PC-3 (cell line): ENCODE measurements at regions not wholly inside any gene's neighbourhood (a gene's known extent, or its start where the extent isn't known, plus 50 kb on each side); places are given as distances from the start of the nearest gene placed in this dataset.
"Not testable (repeated sequence)": the region's sequence is repeated elsewhere in the genome, so short reads cannot be mapped to it uniquely, and the experiment has no call there.

Source experiments
- ATAC-seq: fragments of 200-7000 bp; cut with Tn5 transposase; 2 replicates; pipeline ENCODE4 v1.9.1; 2020; ENCODE audit warnings: mild to moderate bottlenecking, moderate library complexity
- BruUV-seq: library from RNA; stranded (reverse); fragments of 400-500 nt; replicated peaks from 2 replicates; lab custom pipeline; 2021; lab: Mats Ljungman, UMichigan
- CTCF ChIA-PET: fragments of 300-600 bp; sonication (Branson Sonifier 250); formaldehyde crosslinking; loops from one replicate; lab custom pipeline; 2022; ENCODE audit warnings: antibody characterized with exemption; lab: Charles Lee
- POLR2A ChIA-PET: fragments of 300-600 bp; sonication (Branson Sonifier 250); formaldehyde crosslinking; loops from one replicate; lab custom pipeline; 2022; ENCODE audit warnings: antibody characterized with exemption; ENCODE audit not compliant: unreplicated experiment; lab: Charles Lee
- DNase-seq: peaks from one replicate; pipeline ENCODE4 v3.0.0-alpha.2; 2015
- H2AFZ ChIP-seq: fragments of 300-600 bp; sonication (generic); 2 replicates; pipeline ENCODE4 v1.6.0; 2016; ENCODE audit warnings: antibody characterized with exemption, low read length
- H3F3A ChIP-seq: fragments of 300-600 bp; sonication (generic); one replicate; pipeline ENCODE4 v1.6.0; 2017; ENCODE audit warnings: antibody characterized with exemption, low read length, control low read depth, mild to moderate bottlenecking; ENCODE audit not compliant: unreplicated experiment
- H3K27ac ChIP-seq: fragments of 300-600 bp; sonication (generic); 2 replicates; pipeline ENCODE4 v1.5.1; 2016; ENCODE audit warnings: mild to moderate bottlenecking, low read length
- H3K27me3 ChIP-seq: fragments of 300-600 bp; sonication (generic); 2 replicates; pipeline ENCODE4 v1.6.1; 2016; ENCODE audit warnings: low read length, mixed read lengths
- H3K36me3 ChIP-seq: fragments of 300-600 bp; sonication (generic); 2 replicates; pipeline ENCODE4 v1.6.1; 2016; ENCODE audit warnings: low read depth, mixed run types, low read length, mixed read lengths
- H3K4me1 ChIP-seq: fragments of 300-600 bp; sonication (generic); 2 replicates; pipeline ENCODE4 v1.5.1; 2016; ENCODE audit warnings: low read length; ENCODE audit not compliant: insufficient read depth
- H3K4me2 ChIP-seq: fragments of 300-600 bp; sonication (generic); 2 replicates; pipeline ENCODE4 v1.6.0; 2016; ENCODE audit warnings: low read length
- H3K4me3 ChIP-seq: fragments of 300-600 bp; sonication (generic); 2 replicates; pipeline ENCODE4 v1.5.1; 2016; ENCODE audit warnings: mild to moderate bottlenecking, low read length, mixed read lengths
- H3K79me2 ChIP-seq: fragments of 300-600 bp; sonication (generic); 2 replicates; pipeline ENCODE4 v1.6.1; 2017; ENCODE audit warnings: low read length, mixed read lengths
- H3K9ac ChIP-seq: fragments of 300-600 bp; sonication (generic); 2 replicates; pipeline ENCODE4 v1.6.0; 2016; ENCODE audit warnings: mild to moderate bottlenecking, low read length
- H3K9me2 ChIP-seq: fragments of 300-600 bp; sonication (generic); replicated peaks from 2 replicates; pipeline ENCODE4 v1.6.1; 2016; ENCODE audit warnings: mixed run types, low read length, mixed read lengths
- H3K9me3 ChIP-seq: fragments of 300-600 bp; sonication (generic); 2 replicates; pipeline ENCODE4 v1.6.1; 2016; ENCODE audit warnings: low read length, mixed read lengths
- H4K20me1 ChIP-seq: fragments of 300-600 bp; sonication (generic); 2 replicates; pipeline ENCODE4 v1.6.1; 2016; ENCODE audit warnings: low read length, mixed read lengths
- CTCF ChIP-seq: fragments of 300-600 bp; sonication (generic); conservative IDR thresholded peaks from 2 replicates; pipeline ENCODE4 v1.5.1; 2017; ENCODE audit warnings: antibody characterized with exemption, low read depth, mild to moderate bottlenecking, low read length
- EZH2 ChIP-seq: fragments of 300-600 bp; sonication (generic); IDR thresholded peaks from one replicate; pipeline ENCODE4 v1.6.1; 2017; ENCODE audit warnings: antibody characterized with exemption, mild to moderate bottlenecking, low read length; ENCODE audit not compliant: unreplicated experiment
- EZH2phosphoT487 ChIP-seq: fragments of 300-600 bp; sonication (generic); IDR thresholded peaks from 2 replicates; pipeline ENCODE4 v1.6.1; 2018; ENCODE audit warnings: mild to moderate bottlenecking, antibody characterized with exemption, low read length, borderline replicate concordance
- intact Hi-C: fragments of 100-400 bp; cut with micrococcal nuclease; formaldehyde crosslinking; loops from 2 replicates; pipeline ENCODE4 v1.9.0; 2023

- CTCF ChIA-PET: no interaction called here
- BruUV-seq: no TSS peak
These were observed 69.1 kb upstream of the TAMM41 start for GRCh38 chr3:11915621-11916424.

GRCh38 chr3:11916425-11916762, 69.7 kb upstream of the TAMM41 start:
- H3K36me3 ChIP-seq, H3K9me2 ChIP-seq, H3F3A ChIP-seq, H3K79me2 ChIP-seq, H4K20me1 ChIP-seq, H3K4me1 ChIP-seq, intact Hi-C loops, H3K9me3 ChIP-seq, H3K27ac ChIP-seq, H2AFZ ChIP-seq, ATAC-seq, H3K4me2 ChIP-seq, CTCF ChIA-PET, H3K4me3 ChIP-seq, BruUV-seq, H3K9ac ChIP-seq, DNase-seq, POLR2A ChIA-PET: not testable (repeated sequence)
- peaks cover 36% of the 10 kb centered on the region for H3K27me3 ChIP-seq

More at GRCh38 chr3:11915621-11916424, 69.1 kb upstream of the TAMM41 start:
- no peaks in the 10 kb centered on the region for H3K79me2 ChIP-seq
- no peak for TF ChIP-seq EZH2phosphoT487
- TF ChIP-seq EZH2: no peak
- no peak for TF ChIP-seq CTCF
- no peak overlapping the region for H2AFZ ChIP-seq
- no peak for DNase-seq
- H3K4me3 ChIP-seq: no peak overlapping the region
- no peak overlapping the region for H3K27ac ChIP-seq
- no peaks in the 10 kb centered on the region for H4K20me1 ChIP-seq
- no peaks in the 10 kb centered on the region for H3K9me2 ChIP-seq
- intact Hi-C loops: no loop called here
- H3K4me2 ChIP-seq: no peak overlapping the region
- POLR2A ChIA-PET: no interaction called here
- H3F3A ChIP-seq: no peaks in the 10 kb centered on the region
- peaks cover 39% of the 10 kb centered on the region for H3K27me3 ChIP-seq
- H3K36me3 ChIP-seq: no peaks in the 10 kb centered on the region
- no peaks in the 10 kb centered on the region for H3K9me3 ChIP-seq
- H3K4me1 ChIP-seq: no peaks in the 10 kb centered on the region
- ATAC-seq: no peak
- no peak overlapping the region for H3K9ac ChIP-seq

GRCh38 chr3:11917051-11917450, 70.4 kb upstream of the TAMM41 start:
- DNase-seq (no peak), ATAC-seq (no peak)
- no peaks in the 10 kb centered on the region for H3F3A ChIP-seq
- no peak overlapping the region for H3K4me2 ChIP-seq
- no peaks in the 10 kb centered on the region for H3K9me2 ChIP-seq
- TF ChIP-seq CTCF: no peak
- TF ChIP-seq EZH2: no peak
- no peak for TF ChIP-seq EZH2phosphoT487
- intact Hi-C loops: no loop called here
- no TSS peak for BruUV-seq
- H4K20me1 ChIP-seq: no peaks in the 10 kb centered on the region
- H3K9ac ChIP-seq: no peak overlapping the region
- H3K79me2 ChIP-seq: no peaks in the 10 kb centered on the region
- no peaks in the 10 kb centered on the region for H3K36me3 ChIP-seq
- no peak overlapping the region for H2AFZ ChIP-seq
- no peak overlapping the region for H3K4me3 ChIP-seq
- H3K27ac ChIP-seq: no peak overlapping the region
- H3K9me3 ChIP-seq: no peaks in the 10 kb centered on the region
- no peaks in the 10 kb centered on the region for H3K4me1 ChIP-seq
- ChIA-PET POLR2A (no interaction called here), CTCF (no interaction called here)
- peaks cover 37% of the 10 kb centered on the region for H3K27me3 ChIP-seq
